Smooth muscle cell (in vitro differentiated cells): ENCODE measurements at regions not wholly inside any gene's neighbourhood (a gene's known extent, or its start where the extent isn't known, plus 50 kb on each side); places are given as distances from the start of the nearest gene placed in this dataset.

Experiments used
- DNase-seq: peaks from one replicate; lab custom pipeline; 2025; ENCODE audit not compliant: unreplicated experiment; lab: John Stamatoyannopoulos, UW
- H2AFZ ChIP-seq: fragments of 200-600 bp; sonication (generic); 2 replicates; pipeline ENCODE4 v1.6.0; 2016; ENCODE audit warnings: antibody characterized with exemption, low read depth, mild to moderate bottlenecking
- H3F3A ChIP-seq: fragments of 200-600 bp; sonication (generic); 2 replicates; pipeline ENCODE4 v1.6.0; 2017; ENCODE audit warnings: antibody characterized with exemption, low read depth
- H3K27ac ChIP-seq: fragments of 200-600 bp; sonication (generic); 2 replicates; pipeline ENCODE4 v1.5.1; 2016; ENCODE audit warnings: low read depth, mild to moderate bottlenecking
- H3K27me3 ChIP-seq: fragments of 200-600 bp; sonication (generic); 2 replicates; pipeline ENCODE4 v1.6.1; 2016; ENCODE audit warnings: low read depth, mild to moderate bottlenecking
- H3K36me3 ChIP-seq: fragments of 200-600 bp; sonication (generic); 2 replicates; pipeline ENCODE4 v1.5.1; 2016; ENCODE audit warnings: low read depth
- H3K4me1 ChIP-seq: fragments of 200-600 bp; sonication (generic); 2 replicates; pipeline ENCODE4 v1.5.1; 2016; ENCODE audit warnings: low read depth
- H3K4me2 ChIP-seq: fragments of 200-600 bp; sonication (generic); 2 replicates; pipeline ENCODE4 v1.6.0; 2016; ENCODE audit warnings: mild to moderate bottlenecking
- H3K4me3 ChIP-seq: fragments of 200-600 bp; sonication (generic); 2 replicates; pipeline ENCODE4 v1.5.1; 2016; ENCODE audit warnings: mild to moderate bottlenecking
- H3K79me2 ChIP-seq: fragments of 200-600 bp; sonication (generic); 2 replicates; pipeline ENCODE4 v1.6.0; 2016; ENCODE audit warnings: low read depth, mild to moderate bottlenecking
- H3K9ac ChIP-seq: fragments of 200-600 bp; sonication (generic); 2 replicates; pipeline ENCODE4 v1.6.0; 2016; ENCODE audit warnings: low read depth
- H3K9me3 ChIP-seq: fragments of 200-600 bp; sonication (generic); replicated peaks from 2 replicates; pipeline ENCODE4 v1.5.1; 2016; ENCODE audit warnings: low read depth
- H4K20me1 ChIP-seq: fragments of 200-600 bp; sonication (generic); 2 replicates; pipeline ENCODE4 v1.6.0; 2016; ENCODE audit warnings: low read depth
- WGBS: methylation state at CpG from one replicate; pipeline ENCODE4 v1.1.7; 2016; ENCODE audit warnings: low lambda C conversion rate; 5-methylcytosine and 5-hydroxymethylcytosine counted together
- TF ChIP-seq, protein P1 (sequence below): fragments of 200-600 bp; sonication (generic); IDR thresholded peaks from 2 replicates; pipeline ENCODE4 v1.5.1; 2017; ENCODE audit warnings: borderline replicate concordance, mild to moderate bottlenecking, antibody characterized with exemption; ENCODE audit not compliant: insufficient read depth, poor library complexity, severe bottlenecking

DNA sequence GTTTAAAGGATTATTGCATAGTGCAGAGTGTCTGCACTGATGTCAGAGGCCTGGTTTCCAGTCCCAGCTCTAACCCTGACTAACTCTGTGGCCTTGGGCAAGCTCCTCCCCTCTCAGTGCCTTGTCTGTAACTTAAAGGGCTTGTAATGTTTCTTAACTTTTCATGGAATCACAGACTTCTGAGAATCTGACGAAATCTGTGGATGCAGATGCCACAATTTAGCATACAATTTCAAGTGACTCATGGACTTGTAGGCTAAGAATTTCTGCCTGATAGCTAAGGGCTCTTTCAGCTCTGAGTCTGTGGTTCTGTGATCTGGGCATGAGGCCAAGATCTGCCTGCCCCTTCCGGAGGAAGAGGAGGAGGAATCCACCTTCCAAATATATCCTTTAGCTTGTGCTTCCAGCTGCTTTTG is 236.9 kb downstream of the AR start:
- Histone ChIP-seq H3K9ac (no peak overlapping the region), H4K20me1 (no peaks in the 10 kb centered on the region), H3K27ac (peak overlapping the region; percentile 75), H3K27me3 (no peaks in the 10 kb centered on the region), H3K4me1 (no peaks in the 10 kb centered on the region), H2AFZ (peak overlapping the region; percentile 81), H3K36me3 (no peaks in the 10 kb centered on the region), H3K4me3 (no peak overlapping the region), H3K4me2 (peak overlapping the region; percentile 69), H3K79me2 (no peaks in the 10 kb centered on the region), H3K9me3 (no peaks in the 10 kb centered on the region), H3F3A (no peaks in the 10 kb centered on the region)
- WGBS = 18% methylated on average over 2 of the region's 2 CpGs
- TF ChIP-seq, protein P1, sequence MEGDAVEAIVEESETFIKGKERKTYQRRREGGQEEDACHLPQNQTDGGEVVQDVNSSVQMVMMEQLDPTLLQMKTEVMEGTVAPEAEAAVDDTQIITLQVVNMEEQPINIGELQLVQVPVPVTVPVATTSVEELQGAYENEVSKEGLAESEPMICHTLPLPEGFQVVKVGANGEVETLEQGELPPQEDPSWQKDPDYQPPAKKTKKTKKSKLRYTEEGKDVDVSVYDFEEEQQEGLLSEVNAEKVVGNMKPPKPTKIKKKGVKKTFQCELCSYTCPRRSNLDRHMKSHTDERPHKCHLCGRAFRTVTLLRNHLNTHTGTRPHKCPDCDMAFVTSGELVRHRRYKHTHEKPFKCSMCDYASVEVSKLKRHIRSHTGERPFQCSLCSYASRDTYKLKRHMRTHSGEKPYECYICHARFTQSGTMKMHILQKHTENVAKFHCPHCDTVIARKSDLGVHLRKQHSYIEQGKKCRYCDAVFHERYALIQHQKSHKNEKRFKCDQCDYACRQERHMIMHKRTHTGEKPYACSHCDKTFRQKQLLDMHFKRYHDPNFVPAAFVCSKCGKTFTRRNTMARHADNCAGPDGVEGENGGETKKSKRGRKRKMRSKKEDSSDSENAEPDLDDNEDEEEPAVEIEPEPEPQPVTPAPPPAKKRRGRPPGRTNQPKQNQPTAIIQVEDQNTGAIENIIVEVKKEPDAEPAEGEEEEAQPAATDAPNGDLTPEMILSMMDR = no peak
- peak; percentile 14 for DNase-seq

DNA sequence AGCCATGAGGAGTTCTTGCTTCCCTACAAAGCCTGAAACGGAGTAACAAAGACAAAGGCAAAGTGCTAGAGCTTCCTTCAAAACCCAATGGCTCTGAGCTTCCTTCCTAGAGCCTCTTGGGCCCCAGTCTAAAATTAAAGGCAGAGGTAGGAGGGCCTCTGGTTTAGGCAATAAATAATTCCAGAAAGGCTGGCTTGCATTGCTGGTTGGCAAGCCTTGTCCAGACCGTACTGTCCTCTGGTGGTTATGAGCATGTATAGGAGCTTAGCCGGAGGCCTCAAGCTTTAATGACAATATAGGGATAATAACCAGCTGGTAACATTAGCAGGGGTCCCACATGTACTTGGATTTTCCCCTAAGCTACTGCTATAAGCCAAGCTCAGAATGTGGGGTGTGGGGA is 237.3 kb downstream of the AR start:
- WGBS = 51% methylated on average over 3 of the region's 3 CpGs
- Histone ChIP-seq H2AFZ (peak overlapping the region; percentile 81), H3F3A (no peaks in the 10 kb centered on the region)

DNA sequence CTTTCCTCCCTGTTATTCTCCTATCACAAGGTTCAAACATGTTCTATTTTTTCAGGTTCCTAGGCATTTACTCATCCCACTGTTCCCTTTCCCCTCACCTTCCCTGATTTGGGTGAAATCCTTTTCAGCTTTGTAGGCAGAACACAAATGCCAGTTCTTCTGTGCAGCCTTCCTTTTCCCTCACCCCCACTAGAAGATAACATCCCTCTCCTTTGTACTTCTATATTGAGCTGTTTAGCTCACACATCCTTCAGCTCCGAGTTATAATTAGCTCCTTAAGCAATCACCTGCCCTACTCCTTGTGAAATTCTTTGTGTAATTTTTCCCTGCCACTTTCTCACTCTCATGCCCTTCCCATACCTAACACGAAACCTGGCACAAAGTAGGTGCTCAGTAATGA is 240.9 kb downstream of the AR start:
- Histone ChIP-seq H3K36me3 (no peaks in the 10 kb centered on the region), H3K27me3 (no peaks in the 10 kb centered on the region), H3K79me2 (no peaks in the 10 kb centered on the region), H3K4me3 (no peak overlapping the region), H3F3A (no peaks in the 10 kb centered on the region), H3K9ac (no peak overlapping the region), H3K9me3 (no peaks in the 10 kb centered on the region), H3K4me1 (no peaks in the 10 kb centered on the region), H4K20me1 (no peaks in the 10 kb centered on the region), H3K4me2 (no peak overlapping the region), H2AFZ (no peak overlapping the region), H3K27ac (no peak overlapping the region)
- no peak for DNase-seq
- TF ChIP-seq, protein P1 = no peak
- 59% methylated on average over 2 of the region's 2 CpGs for WGBS

More for the DNA sequence above, 237.3 kb downstream of the AR start:
- no peaks in the 10 kb centered on the region for H3K36me3 ChIP-seq
- H3K27ac ChIP-seq = peak overlapping the region; percentile 75
- no peak overlapping the region for H3K4me3 ChIP-seq
- TF ChIP-seq, protein P1 = peak; percentile 13
- peak overlapping the region; percentile 69 for H3K4me2 ChIP-seq
- H3K9ac ChIP-seq = no peak overlapping the region
- no peak for DNase-seq
- no peaks in the 10 kb centered on the region for H3K79me2 ChIP-seq
- H3K27me3 ChIP-seq = no peaks in the 10 kb centered on the region
- H4K20me1 ChIP-seq = no peaks in the 10 kb centered on the region
- no peaks in the 10 kb centered on the region for H3K9me3 ChIP-seq
- no peaks in the 10 kb centered on the region for H3K4me1 ChIP-seq

DNA sequence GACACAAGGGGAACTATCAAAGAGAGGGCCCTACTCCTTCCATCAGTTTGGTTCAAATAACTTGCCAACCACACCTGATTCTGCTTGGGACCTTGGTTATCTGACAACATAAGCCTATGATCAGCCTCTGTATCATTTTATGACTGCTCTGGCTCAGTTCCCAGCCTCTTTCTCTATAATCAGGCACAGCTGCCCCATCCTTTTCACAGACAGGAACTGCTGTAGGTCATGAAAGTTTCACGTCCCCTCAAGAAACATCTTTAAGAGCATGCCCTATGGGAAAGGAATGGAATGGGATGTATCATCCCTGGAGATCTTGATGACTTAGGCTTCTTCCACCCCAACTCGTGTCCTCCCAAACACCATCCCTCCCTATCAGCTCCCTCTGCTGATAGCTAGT is 243.4 kb downstream of the AR start:
- Histone ChIP-seq H3K4me3 (no peak overlapping the region), H4K20me1 (no peaks in the 10 kb centered on the region), H3K27me3 (no peaks in the 10 kb centered on the region), H3K79me2 (no peaks in the 10 kb centered on the region), H3K4me1 (no peaks in the 10 kb centered on the region), H3F3A (no peaks in the 10 kb centered on the region), H3K4me2 (no peak overlapping the region), H3K9me3 (no peaks in the 10 kb centered on the region), H3K9ac (no peak overlapping the region), H3K27ac (no peak overlapping the region), H3K36me3 (no peaks in the 10 kb centered on the region), H2AFZ (no peak overlapping the region)
- no peak for DNase-seq
- 39% methylated on average over 2 of the region's 2 CpGs for WGBS
- TF ChIP-seq, protein P1 = no peak
